DMS153 treated with DMSO at 0.1 percent for 48 hours (cell line): ENCODE measurements at regions not wholly inside any gene's neighbourhood (a gene's known extent, or its start where the extent isn't known, plus 50 kb on each side); places are given as distances from the start of the nearest gene placed in this dataset.
"Not testable (repeated sequence)": the region's sequence is repeated elsewhere in the genome, so short reads cannot be mapped to it uniquely, and the experiment has no call there.

Experiments
- DNase-seq: peaks from one replicate; lab custom pipeline; 2025; ENCODE audit not compliant: unreplicated experiment; lab: John Stamatoyannopoulos, UW

- no peak for DNase-seq
Measured at GRCh38 chr11:37497326-37497725, 899.3 kb upstream of the RAG2 start.

GRCh38 chr11:37496201-37496600 is 898.2 kb upstream of the RAG2 start:
- DNase-seq = no peak

- DNase-seq = no peak
Measured at GRCh38 chr11:37484298-37484697, 886.3 kb upstream of the RAG2 start.

GRCh38 chr11:37483761-37484160 is 885.7 kb upstream of the RAG2 start:
- no peak for DNase-seq

- DNase-seq = no peak
Measured at GRCh38 chr11:37474889-37475288, 876.9 kb upstream of the RAG2 start.

- DNase-seq = no peak
Measured at GRCh38 chr11:37468344-37468743, 870.3 kb upstream of the RAG2 start.

GRCh38 chr11:37465221-37465620 is 867.2 kb upstream of the RAG2 start:
- no peak for DNase-seq

- DNase-seq = no peak
Measured at GRCh38 chr11:37459456-37459855, 861.4 kb upstream of the RAG2 start.

GRCh38 chr11:37456746-37457145 is 858.7 kb upstream of the RAG2 start:
- no peak for DNase-seq

GRCh38 chr11:37451903-37452302 is 853.9 kb upstream of the RAG2 start:
- no peak for DNase-seq

GRCh38 chr11:37450613-37451012 is 852.6 kb upstream of the RAG2 start:
- DNase-seq = no peak

- no peak for DNase-seq
Measured at GRCh38 chr11:37449146-37449545, 851.1 kb upstream of the RAG2 start.

- DNase-seq = no peak
Measured at GRCh38 chr11:37442576-37442975, 844.5 kb upstream of the RAG2 start.

- not testable (repeated sequence) for DNase-seq
Measured at GRCh38 chr11:37431633-37432230, 833.7 kb upstream of the RAG2 start.

GRCh38 chr11:37430966-37431632 is 833.1 kb upstream of the RAG2 start:
- DNase-seq = not testable (repeated sequence)

- DNase-seq = no peak
Measured at GRCh38 chr11:37422511-37422910, 824.5 kb upstream of the RAG2 start.

GRCh38 chr11:37411289-37411688 is 813.3 kb upstream of the RAG2 start:
- no peak for DNase-seq

- DNase-seq = no peak
Measured at GRCh38 chr11:37409124-37409523, 811.1 kb upstream of the RAG2 start.

GRCh38 chr11:37407461-37407860 is 809.4 kb upstream of the RAG2 start:
- no peak for DNase-seq

- DNase-seq = no peak
Measured at GRCh38 chr11:37406651-37407050, 808.6 kb upstream of the RAG2 start.

GRCh38 chr11:37404231-37404630 is 806.2 kb upstream of the RAG2 start:
- no peak for DNase-seq

- no peak for DNase-seq
Measured at GRCh38 chr11:37402663-37403062, 804.6 kb upstream of the RAG2 start.
